HG03354 (cell line): ENCODE measurements at regions not wholly inside any gene's neighbourhood (a gene's known extent, or its start where the extent isn't known, plus 50 kb on each side); places are given as distances from the start of the nearest gene placed in this dataset.

Experiments
- ATAC-seq: cut with Tn5 transposase; IDR thresholded peaks from one replicate; pipeline ENCODE4 v1.9.1; 2021; ENCODE audit warnings: mild to moderate bottlenecking; ENCODE audit not compliant: unreplicated experiment, poor library complexity, severe bottlenecking

DNA sequence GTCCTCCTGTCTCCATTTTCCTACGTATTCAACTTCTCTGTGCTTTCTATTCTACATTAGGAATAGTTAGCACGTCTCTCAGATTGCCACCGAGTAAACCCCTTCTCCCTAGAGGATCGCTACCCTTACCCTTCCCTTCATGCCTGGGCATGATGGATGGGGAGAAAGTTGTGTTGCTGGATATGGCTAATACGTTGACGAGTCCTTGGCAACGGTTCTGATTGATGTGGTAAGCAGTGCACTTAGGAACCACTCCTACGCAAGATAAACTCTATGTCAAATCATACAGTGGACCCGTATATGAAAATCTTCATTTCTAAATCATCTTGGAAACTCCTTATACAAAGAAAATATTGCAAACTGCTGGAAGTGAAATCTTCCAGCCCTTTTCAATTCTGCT lies 224.5 kb downstream of the EFNB2 start:
- no peak for ATAC-seq

DNA sequence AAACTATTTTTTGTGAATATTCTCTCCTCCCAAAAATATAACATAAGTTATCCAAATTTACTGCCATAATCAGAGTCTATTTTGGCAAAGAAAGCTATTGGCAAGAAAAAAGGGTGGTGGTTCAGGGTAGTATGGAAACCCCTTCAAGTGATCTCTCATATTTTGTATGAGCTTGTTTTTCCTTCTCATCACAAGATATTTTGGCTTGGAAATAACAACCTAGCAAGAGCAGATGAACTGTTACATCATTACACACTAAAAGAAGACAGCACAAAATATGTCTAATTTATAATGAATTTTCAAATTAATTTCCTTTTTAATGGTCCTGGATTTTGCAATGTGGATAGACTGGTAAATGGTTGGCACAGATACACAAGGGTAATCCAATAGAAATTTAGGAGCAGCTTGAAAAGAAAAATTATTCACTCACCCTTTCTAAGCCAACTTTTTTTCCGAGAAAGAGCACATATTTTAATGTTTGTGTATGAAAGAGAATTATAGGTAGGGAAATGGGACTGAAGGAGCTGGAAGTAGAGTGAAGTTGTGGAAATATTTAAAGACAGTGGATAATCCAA lies 225.1 kb downstream of the EFNB2 start:
- ATAC-seq: no peak

DNA sequence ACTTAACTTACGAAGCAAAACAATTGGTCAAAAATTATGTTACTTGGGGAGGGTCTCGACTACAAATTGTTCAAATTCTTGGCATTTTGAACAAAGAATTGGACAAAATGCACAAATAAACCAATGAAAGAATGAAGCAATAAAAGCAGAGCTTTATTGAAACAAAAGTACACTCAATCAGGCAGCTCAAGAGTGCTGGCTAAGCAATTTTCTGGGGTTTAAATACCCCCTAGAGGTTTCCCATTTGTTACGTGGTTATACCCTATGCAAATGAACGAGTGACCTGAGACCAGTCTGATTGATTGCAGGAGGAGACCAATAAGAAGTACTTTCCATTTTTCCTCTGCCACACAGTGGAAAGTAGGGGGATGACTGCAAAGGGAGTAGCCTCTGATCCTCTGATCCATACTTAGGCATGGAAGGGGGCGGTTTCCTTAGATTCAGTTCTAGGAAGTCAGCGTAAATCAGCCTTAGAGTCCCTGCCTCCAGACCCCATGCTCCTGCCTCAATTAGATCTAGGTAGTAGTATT lies 228.6 kb downstream of the EFNB2 start:
- no peak for ATAC-seq

DNA sequence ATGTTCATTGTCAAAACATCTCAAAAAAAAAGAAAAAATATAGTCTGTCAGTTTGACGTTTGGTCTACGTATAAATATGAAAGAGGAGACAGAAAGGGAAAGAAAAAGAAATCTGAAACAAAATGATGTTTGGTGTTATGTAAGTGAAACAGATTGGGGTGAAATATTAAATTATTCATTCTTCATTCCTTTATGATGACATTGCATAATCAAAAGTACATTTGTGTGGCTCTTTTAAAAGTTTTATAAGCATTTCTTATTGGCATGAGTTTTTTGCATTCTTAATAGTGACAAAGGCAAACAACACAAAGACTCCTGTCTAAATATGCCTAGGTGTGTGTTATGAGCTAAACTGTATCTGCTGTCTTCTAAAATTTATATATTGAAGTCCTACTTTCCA lies 232.6 kb downstream of the EFNB2 start:
- ATAC-seq: no peak

DNA sequence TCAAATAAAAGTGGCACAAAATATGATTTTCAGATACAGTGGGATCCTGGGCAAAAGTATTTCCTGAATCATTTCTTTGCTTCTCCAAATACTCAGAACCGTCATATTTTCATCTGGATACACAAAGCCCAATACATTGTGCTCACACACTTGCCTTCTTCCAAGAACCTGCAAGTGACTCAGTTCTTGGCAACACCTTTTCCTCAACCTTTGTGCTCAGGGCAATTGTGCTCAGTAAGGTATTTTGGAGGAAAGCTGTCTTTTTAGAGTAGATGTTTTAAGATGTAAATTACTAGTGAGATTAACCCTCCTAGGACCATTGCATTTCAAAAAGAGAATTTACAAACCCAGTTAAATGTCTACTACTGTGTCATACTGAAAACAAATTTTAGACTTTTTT lies 233.5 kb downstream of the EFNB2 start:
- no peak for ATAC-seq

DNA sequence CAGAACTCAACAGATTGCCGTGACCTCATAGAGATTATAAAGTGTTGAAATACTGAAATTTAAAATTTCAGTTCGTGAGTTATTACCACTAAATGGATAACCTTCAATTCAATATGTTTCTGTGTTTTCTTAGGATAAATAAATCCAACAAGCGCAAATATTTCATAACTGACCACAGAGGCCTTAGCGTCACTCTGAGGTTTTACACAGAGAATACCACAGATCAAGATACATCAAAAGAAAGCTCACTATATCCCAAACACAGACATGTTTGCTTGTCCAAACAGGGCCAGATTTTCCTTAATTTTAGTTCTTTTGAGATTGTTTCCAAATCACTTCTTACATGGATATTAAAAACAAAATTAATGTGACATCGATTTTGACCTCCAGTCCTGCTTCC lies 235.8 kb downstream of the EFNB2 start:
- no peak for ATAC-seq

DNA sequence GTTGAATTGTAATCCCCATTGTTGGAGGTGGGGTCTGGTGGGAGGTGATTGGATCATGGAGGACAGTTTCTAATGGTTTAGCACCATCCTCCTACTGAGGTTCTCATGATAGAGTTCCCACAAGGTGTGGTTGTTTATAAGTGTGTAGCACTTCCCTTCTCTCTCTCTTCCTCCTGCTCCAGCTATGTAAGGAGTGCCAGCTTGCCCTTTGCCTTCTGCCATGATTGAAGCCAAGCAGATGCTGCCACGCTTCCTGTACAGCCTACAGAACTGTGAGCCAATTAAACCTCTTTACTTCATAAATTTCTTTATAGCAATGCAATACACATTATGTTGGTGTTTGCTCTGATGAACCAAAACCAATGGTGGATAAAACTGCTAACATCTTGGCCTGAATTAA lies 238.2 kb downstream of the EFNB2 start:
- ATAC-seq: no peak

DNA sequence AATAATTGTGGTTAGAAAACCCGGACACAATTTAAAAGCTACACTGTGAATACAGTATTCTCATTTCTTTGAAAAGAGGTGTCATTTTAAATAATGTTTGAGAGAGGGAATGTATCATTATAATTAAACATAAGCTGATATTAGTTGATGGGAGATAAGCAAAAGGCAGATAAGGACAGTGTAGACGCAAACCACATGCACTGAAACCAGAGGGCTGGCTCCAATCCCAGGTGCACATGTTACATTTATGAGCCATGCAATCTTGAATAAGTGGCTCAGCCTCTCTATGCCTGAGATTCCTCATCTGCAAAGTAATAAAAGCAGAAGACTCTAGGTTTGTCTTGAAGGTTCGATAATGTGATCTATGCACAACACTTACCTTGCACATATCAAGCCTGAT lies 238.7 kb downstream of the EFNB2 start:
- ATAC-seq: no peak

DNA sequence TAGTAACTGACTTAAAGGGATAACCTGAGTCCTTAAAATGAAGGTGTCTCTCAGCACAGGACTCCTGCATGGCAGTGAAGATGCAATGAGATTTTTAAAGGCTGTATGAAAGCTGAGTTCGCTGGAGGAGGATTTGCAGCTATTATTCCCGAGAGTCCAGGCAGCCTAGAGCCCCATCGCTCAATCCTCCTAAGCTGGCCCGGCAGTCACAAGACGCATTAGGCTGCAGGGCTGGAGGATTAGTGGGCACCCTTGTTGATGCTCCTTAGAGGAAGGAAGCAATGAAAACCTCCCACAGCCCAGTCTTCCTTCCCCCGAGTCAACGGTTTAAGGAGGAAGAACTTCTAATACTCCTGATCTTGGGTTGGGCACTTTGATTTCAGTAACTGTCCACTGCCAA lies 239.5 kb downstream of the EFNB2 start:
- ATAC-seq: no peak

DNA sequence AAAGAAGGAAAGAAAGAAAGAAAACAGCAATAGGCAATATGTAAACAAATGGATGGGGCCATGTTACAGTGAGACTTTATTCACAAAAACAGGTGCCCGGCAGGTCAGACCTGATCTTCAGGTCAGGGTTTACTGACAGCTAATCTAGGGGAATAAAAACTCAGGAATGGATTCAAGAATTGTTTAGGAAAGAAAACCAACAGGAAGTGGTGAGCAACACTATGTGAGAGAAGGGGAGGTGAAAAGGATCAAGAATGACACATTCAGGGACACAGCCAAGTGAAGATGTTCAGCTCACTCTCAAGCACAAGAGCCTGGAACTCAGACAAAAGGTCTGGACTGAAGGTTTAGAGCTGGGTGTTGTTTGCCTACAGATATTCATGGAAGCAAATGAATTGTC lies 244.5 kb downstream of the EFNB2 start:
- ATAC-seq: no peak

DNA sequence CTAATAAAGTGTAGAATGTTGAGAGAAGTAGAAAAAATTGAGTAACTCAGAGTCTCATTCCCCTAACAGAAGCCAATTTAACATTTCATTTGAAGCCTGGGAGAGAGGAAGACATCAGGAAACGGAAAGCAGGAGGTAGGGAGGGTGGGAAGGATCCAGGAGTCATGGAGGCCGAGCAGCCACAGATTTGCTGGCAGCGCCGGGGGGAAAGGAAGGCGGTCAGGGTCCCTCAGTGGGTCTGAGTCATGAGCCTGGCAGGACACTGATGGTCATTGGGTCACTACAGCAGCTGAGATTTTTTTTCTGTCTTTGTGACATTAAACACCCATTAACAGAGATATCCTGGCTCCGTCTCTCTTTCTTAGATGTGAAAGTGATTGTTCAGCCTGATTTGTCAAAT lies 248.1 kb downstream of the EFNB2 start:
- ATAC-seq: no peak

DNA sequence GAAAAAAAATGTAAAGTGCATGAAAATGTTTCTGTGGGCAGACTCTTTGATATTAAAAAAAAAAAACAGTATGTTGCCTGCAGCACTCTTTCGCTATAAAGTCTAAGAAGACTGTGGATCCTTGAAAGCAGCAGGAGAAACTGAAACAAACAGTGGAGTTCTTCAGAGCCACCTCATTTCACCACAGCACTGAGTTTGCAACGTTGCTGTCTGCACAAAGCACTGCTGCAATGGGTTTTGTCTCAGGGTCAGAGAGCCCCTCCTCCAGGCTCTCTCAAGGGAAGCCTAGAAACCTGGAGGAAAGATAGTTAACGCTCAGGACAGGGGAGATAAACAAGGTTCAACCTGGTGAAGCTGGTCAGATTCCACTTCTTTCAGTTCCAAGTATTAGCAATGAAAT lies 248.7 kb downstream of the EFNB2 start:
- peak; percentile 95 for ATAC-seq

DNA sequence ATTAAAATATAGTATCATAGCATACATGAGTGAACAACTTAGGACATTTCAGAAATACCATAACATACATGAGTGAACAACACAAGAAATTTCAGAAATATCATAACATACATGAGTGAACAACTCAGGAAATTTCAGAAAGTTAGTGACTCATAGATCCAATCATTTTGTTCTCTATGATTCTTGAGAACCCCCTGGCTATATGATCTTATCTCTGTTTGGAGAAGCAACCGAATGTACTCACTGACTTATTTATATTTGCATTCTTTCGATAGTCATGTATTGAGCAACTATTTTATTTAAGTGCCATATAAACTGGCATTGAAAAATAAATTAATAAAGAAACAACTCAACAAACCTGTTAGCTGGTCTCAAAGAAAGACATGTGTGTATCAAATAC lies 251.1 kb downstream of the EFNB2 start:
- no peak for ATAC-seq

DNA sequence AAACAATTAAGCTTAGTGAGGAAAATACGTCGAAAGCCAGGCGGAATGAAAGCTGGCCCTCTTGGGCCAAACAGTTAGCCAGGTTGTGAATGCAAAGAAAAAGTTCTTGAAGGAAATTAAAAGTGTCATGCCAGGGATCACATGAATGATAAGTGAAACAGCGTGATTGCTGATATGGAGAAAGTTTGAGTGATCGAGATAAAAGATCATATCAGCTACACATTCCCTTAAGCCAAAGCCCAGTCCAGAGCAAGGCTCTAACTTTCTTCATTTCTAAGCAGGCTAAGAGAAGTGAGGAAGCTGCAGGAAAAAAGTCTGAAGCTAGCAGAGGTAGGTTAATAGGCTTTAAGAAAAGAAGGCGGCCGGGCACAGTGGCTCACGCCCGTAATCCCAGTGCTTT lies 254.0 kb downstream of the EFNB2 start:
- no peak for ATAC-seq

DNA sequence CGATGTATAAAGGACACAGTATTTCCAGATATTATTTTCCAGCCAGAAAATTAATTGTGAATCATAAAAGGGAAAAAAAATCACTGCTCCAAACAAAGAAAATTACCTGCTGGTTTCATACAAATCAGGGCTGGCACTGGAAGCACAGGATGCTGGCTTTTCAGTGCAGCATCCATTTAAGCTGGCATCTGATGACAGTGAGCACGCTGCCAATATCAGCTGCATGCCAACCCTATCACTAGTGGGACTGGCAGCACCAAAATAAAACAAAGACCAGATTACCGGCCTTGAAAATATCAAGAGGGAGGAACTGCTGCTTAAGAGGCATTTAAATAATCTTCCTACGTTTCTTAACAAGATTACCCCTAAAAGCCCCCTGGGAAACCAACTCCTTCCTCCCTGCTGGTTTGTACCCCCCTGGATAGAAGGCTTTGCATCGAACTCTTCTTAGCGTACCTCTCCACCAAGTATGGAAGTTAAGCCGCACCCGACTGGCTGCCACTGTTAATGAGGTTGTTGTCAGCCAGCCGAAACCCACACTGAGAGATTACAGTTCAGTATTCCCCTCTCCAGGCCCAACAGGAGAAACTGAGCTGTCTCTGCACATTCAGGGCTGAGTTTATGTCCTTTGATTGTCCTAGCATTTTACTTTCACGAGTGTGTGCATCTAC lies 257.8 kb downstream of the EFNB2 start:
- no peak for ATAC-seq

DNA sequence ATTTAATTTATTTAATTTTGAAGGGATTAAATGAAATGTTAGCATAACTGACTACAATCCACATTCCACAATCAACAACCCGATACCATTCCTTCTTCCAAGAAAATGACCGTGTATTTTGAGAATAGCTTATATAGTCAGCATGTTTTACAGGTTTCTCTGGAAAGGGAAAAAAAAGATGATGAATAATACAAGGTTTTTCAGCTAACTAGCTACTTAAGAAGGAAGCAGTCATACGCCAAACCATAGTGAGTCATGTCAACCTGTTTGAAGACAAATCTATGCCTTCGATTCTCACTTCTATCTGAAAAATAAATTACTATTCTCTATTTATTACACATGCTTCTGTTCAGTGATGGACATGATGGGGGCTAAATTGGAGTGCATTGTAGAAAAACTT lies 258.6 kb downstream of the EFNB2 start:
- no peak for ATAC-seq

DNA sequence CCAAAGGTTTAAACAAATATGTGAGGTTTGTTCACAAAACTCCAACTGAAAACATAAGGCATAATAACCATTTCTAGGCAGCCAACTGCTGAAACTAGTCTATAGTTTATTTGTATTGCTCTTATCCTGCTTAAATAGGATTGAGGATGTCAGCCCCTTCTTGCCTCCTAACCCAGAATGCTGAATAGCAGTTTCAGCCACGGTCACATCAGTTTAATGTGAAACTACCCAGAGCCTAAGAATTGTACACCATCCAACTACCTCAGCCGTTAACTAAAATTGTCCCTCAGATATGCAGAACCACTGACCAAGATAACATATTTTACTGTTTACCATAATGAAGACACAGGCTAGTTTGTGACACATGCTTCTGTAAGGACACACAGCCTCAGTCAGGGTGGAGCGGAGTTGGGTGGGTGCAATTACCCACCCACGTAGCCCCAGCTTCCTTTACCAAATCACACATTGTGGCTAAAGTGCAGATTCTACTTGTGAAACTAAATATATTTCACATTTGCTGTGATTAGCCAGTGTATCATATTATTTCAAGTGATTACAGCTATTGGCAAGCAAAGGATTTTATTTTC lies 259.9 kb downstream of the EFNB2 start:
- ATAC-seq: no peak

DNA sequence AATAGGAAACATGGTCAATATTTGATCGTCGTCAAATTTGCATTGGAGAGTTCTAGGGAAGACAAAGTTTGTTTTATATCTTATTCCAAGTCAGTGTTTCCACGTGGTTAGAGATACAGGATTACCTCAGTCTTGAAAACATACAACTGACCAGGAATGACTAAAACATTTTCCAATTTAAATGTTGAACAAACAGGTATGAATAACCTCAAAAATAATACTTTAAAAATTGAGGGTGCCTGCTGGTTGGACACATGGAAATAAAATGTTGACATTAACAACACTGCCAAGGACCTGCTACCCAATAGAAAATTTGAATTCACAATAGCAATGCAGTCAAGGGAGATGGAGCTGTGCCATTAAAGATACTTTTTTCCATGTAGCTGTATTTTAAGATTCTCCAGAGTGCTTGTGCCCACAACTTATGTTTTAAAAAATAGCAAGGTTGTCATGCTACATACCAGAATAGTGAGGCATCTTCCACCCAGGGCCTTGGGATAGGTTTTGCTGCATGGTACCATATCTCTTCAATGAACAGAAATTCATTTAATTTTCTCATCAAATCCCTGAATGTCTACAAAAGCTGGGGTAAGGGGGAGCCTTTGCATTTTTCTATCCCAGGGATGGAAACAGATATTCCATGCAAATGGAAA lies 260.8 kb downstream of the EFNB2 start:
- no peak for ATAC-seq

DNA sequence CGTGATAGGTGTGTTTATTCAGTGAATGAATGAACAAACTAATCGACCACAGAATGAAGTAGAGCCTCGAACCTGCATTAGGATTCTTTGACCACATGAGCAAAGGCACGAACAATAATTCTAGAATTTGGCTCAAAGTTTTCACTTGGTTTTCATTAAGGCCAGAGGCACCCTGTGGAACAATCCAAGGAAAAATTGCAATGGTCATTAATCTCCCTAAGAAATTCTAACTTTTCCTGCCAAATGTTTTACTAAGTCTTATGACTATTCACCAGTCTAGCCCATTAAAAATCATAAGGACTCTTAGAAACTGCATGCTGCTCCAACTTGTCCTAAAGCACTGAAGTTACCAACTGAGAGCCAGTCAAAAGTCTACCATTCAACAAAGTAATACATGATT lies 271.7 kb downstream of the EFNB2 start:
- ATAC-seq: no peak

DNA sequence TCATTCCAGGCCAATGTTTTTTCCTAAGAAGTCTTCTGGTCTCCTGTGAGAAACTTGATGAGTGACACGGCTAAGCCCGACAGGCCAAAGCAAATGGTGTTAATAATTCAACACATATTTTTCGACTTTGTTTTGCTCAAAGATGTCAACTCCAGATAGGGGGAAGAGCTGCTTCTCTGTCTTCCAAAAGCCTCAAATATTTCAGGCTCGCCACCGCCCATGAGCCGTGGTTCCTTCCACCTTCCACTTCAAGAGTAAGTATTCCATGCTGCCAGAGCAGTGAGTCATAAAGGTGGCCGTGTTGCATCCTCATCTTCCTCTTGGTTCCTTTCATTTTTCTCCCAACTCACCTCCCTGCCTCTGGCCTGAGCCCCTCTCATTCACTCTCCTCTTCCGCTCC lies 272.6 kb downstream of the EFNB2 start:
- ATAC-seq: no peak

DNA sequence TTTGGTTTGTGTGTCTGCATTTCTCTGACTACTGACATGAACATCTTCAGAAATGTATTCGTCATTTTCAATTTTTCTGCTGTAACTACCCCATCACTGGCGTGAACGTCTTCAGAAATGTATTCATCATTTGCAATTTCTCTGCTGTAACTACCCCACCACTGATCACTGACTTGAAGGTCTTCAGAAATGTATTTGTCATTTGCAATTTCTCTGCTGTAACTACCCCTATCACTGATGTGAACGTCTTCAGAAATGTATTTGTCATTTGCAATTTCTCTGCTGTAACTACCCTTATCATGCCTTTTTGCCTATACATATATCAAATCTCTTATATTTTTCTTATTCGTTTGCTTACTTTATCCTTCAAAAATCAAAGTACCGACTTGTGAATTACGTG lies 274.0 kb downstream of the EFNB2 start:
- ATAC-seq: no peak
